Adrenal gland (tissue), 5 donors: ENCODE measurements at regions not wholly inside any gene's neighbourhood (a gene's known extent, or its start where the extent isn't known, plus 50 kb on each side); places are given as distances from the start of the nearest gene placed in this dataset.

Experiments used
- CTCF ChIP-seq, 6 experiments: fragments of 450-650 bp in 4 of 6; fragments of 200-600 bp in 2 of 6; sonication (generic) in 1 of 6; IDR thresholded peaks; 1 replicate in 5 of 6; 2 replicates in 1 of 6; pipeline versions ENCODE4 v1.5.1 to v1.8.0; 2016 to 2021; ENCODE audit warnings: antibody characterized with exemption in 6 of 6, mild to moderate bottlenecking in 2 of 6, moderate library complexity in 1 of 6
- POLR2A ChIP-seq, 2 donors: fragments of 450-650 bp; IDR thresholded peaks; one replicate each; pipeline ENCODE4 v1.6.1; 2017; ENCODE audit warnings: antibody characterized with exemption in 2 of 2, mild to moderate bottlenecking in 2 of 2, moderate library complexity in 1 of 2
- donor health status: DM: no; HTN: no; CAD: no.

- TF ChIP-seq CTCF (IDR thresholded peaks at IDR 0.05) (no peak), POLR2A (IDR thresholded peaks at IDR 0.05) (no peak)
These were observed 148.0 kb downstream of the OAT start for GRCh38 chr10:124270530-124271327.
